ENCODE measurements at regions not wholly inside any gene's neighbourhood (a gene's known extent, or its start where the extent isn't known, plus 50 kb on each side); places are given as distances from the start of the nearest gene placed in this dataset.

GRCh38 chr6:12522347-12522746, 194.2 kb upstream of the PHACTR1 start:
- TF ChIP-seq SMAD4 (CRISPR knock-in tag; IDR thresholded peaks at IDR 0.05) (no peak), RELA (CRISPR knock-in tag; IDR thresholded peaks at IDR 0.05; ENCODE audit: borderline replicate concordance) (no peak), E2F4 (CRISPR knock-in tag; IDR thresholded peaks at IDR 0.05; ENCODE audit: borderline replicate concordance, low read depth) (no peak), FOXJ3 (CRISPR knock-in tag; IDR thresholded peaks at IDR 0.05; ENCODE audit: borderline replicate concordance) (no peak), CTCF (IDR thresholded peaks at IDR 0.05) (no peak)
